Anterior cingulate cortex (tissue), 58 donors: ENCODE measurements at regions not wholly inside any gene's neighbourhood (a gene's known extent, or its start where the extent isn't known, plus 50 kb on each side); places are given as distances from the start of the nearest gene placed in this dataset.

Experiments
- DNase-seq, 58 donors: peaks; one replicate each; lab custom pipeline; 2025; lab: John Stamatoyannopoulos, UW

DNA sequence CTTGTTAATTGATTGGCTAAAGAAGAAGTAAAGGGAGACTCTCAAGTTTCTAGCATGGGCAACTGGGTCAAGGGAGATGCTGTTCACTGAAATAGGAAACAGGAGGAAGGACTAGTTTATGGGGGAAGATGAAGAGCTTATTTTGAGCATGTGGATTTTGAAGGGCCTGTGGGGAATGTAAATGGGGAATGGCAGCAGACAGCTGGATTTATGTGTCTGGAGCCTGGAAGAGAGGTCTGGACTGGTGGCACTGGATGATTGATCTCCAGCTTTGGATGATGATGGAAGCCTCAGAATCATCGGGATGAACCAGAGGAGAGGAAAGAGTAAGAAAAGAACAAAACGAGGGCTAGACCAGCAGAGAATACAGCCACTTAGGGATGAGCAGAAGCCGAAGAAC lies 54.9 kb upstream of the ENAH start:
- DNase-seq, result no peak

DNA sequence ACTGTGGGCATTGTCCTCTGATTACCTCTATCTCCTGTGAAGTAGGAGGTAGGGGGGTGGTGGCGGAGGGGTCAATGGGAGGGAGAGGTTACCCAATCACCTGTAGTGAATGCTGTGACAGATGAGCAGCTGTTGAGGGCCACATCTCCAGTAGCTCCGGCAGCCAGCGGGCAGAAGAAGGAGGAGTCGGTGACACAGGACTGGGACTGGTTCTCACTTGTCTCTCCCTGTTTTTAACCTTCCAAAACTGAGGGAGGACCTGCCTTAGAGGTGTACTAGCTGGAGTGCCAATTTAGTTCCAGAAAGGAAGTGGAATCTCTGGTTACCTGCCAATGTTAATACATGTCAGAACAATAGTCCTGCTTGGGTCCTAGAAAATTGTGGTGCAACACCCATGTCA lies 56.2 kb upstream of the ENAH start:
- DNase-seq, result no peak

DNA sequence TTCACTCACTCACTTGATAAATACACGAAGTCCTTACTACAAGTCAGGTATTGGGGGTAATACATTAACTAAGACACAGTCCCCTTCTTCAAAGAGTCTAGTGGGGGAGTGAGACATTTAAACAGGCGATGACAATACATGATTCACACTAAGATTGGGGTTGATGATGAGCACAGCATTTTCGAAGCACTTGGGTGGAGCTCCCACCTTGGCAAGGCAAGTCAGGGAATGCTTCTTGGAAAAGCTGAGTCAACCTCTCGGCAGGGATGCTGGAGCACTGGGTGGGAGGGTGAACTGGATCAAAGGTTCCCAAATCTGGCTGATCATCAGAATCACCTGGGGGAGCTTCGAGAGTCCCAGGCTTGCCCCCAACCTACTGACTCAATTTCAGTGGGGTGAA lies 57.9 kb upstream of the ENAH start:
- peak in 1 of 58 donors; percentile 26 for DNase-seq

DNA sequence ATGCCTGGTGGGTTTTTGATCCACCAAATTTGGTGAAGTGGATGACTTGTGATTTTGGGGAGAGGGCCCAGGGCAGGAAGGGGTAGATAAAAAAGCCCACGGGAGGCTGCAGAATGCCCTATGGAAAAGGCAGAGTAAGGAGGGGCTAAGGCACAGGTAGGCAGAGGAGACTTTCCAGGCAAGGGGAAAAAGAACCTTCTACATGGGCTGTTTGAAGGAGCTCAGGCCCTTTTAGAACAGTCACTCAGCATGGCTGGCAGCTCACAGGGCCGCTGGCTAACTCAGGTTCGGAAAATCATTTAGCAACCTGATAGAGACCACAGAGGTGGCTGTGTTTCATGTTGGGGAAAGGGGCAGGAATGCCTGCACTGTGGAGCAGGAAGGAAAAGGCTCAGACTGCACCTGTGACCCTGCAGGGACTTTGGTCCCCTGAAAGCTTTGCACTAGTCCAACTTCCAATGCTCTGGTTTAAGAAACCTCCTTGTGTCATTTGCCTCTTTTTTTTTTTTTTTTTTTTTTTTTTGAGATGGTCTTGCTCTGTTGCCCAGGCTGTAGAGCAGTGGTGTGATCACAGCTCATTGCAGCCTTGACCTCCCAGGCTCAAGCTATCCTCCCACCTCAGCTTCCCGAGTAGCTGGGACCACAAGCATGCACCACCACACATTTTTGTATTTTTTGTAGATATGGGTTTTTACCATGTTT lies 58.5 kb upstream of the ENAH start:
- DNase-seq, result no peak

DNA sequence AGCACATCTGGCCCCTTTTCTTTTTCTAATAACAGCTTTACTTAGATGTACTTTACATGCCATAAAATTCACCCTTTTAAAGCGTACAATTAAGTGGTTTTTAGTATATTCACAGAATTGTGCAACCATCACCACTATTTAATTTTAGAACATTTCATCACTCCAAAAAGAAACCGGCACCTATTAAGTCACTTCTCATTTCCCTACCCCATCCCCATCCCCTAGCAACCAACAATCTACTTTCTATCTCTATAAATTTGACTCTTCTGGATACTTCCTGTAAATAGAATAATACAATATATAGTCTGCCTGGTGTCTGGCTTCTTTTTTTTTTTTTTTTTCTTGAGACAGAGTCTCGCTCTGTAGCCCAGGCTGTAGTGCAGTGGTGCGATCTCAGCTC lies 59.5 kb upstream of the ENAH start:
- no peak for DNase-seq

DNA sequence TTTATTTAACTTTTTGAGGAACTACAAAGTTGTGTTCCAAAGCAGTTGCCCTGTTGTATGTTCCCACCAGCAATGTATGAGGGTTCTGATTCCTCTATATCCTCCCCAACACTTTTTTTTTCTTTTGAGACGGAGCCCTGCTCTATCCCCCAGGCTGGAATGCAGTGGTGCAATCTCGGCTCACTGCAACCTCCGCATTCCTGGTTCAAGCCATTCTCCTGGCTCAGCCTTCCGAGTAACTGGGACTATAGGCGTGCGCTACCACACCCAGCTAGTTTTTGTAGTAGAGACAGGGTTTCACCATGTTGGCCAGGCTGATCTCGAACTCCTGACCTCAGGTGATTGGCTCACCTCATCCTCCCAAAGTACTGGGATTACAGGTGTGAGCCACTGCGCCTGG lies 60.4 kb upstream of the ENAH start:
- DNase-seq, result no peak

DNA sequence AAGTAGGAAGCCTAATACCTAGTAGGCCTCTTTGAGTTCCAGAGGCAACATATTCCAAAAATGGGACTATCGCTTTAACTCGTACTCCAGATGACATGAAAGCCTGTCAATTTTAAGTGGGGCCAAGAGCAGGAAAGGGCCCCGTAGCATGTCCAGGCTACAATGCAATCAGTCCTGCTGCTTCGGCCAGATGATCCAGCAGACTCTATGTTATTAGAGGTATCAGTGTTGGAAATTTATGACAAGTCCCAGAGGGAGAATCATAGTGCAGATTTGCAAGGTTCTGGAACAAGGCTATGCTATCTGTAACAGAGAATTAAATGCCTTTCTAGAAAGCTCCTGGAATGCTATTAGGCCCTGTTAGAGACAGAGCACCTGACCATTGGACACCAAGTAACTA lies 56.7 kb upstream of the SRP9 start:
- DNase-seq, result no peak

DNA sequence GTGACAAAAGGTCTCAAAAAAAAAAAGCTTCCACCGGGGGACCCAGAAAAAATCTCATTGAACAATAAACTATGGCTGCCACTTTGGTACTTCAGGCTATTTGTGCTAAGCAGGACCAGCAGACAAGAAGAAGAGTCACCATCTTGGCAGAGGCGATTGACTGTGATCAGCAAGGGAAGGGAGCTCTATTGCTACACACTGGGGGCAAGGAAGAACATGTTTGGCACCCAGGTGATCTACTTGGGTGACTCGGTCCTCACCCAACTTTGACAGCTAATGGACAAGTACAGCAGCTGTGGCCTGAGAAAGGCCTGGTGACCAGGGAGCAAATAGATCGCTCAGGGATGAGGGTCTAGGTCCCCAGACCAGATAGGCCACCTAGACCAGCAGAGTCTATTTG lies 53.4 kb upstream of the SRP9 start:
- no peak for DNase-seq
